NCI-H1930 (cell line): ENCODE measurements at regions not wholly inside any gene's neighbourhood (a gene's known extent, or its start where the extent isn't known, plus 50 kb on each side); places are given as distances from the start of the nearest gene placed in this dataset.

Experiments
- DNase-seq, 2 experiments: peaks; one replicate each; lab custom pipeline; 2025; lab: John Stamatoyannopoulos, UW

DNA sequence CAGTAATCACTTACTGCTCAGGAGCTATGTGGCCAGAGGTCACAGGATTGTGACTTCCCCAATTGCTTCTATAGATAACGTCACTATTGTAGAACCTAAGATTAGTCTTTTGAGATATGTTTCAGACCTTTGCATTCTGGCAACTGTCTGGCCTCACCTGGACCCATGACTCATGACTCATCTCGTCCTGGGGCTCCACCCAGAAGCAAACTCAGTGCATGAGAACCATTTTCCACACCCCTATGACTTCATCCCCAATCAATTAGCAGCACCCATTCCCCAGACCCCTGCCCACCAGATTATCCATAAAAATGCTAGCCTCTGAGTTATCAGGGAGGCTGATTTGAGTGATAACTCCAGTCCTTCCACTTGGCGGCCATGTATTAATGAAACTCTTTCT, 186.9 kb downstream of the EMP1 start:
- no peak for DNase-seq

DNA sequence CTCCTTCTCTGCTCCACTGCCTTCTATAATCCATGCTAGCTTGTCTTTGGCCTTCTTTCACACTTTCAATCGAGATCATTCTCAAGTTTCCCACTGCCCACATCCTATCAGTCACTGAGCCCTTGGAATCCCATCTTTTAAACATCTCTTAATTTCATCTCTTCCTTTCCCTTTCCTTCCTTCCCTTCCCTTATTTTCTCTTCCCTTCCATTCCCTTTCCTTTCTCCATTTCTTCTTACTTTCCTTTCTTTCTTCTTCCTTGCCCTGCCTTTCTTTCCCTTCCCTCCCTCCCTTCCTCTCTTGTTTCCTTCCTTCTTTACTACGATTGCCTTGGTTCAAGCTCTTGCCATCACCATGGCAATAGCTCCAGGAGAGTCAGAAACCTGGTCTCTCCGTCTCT, 183.8 kb downstream of the EMP1 start:
- no peak for DNase-seq

DNA sequence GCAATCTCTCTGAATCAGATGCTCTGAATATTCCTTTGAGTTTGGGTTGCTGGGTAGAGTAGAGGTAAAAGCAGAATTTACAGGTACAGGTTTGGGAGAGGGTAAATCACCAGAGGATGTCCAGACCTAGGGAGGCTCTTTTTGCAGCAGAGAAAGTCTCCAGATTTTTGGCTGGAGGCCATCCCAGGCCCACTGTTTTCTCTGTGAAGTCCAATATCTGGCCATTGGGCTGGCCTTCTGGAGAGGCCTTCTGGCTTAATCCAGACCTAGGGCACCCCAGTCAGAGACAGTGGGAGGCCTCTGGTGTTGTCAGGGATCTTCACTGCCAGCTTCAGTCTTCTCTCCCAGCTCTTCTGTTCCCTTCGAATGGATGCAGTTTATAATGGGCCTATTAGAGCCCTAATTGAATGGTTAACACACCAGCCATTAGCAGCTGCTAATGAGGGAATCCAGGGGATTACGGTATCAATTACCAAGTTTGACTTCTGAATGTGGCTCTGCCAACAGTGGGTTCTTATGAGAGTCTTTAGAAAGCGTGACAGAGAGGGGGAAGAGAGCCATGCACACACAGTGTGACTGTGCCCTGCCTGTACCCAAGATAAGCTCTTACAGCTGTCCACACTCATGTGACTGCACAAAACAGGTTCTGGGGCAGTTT, 183.1 kb downstream of the EMP1 start:
- no peak for DNase-seq

DNA sequence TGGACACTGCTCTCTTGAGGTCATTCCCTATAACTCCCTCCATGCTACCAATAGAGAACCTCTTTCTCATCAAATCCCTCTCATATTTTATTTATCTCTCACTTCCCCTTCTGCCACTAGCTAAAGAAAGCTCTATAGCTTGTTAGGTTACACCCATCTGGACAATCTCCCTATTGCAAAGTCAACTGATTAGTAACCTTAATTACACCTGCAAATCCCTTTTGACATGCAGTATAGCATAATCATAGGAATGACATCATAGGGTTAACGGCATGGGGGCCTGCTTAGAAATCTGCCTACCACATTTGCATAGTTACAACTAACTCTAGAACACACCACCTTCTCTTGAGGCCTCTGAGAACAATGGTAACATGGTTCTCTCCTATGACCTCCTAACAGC, 181.2 kb downstream of the EMP1 start:
- DNase-seq = no peak

DNA sequence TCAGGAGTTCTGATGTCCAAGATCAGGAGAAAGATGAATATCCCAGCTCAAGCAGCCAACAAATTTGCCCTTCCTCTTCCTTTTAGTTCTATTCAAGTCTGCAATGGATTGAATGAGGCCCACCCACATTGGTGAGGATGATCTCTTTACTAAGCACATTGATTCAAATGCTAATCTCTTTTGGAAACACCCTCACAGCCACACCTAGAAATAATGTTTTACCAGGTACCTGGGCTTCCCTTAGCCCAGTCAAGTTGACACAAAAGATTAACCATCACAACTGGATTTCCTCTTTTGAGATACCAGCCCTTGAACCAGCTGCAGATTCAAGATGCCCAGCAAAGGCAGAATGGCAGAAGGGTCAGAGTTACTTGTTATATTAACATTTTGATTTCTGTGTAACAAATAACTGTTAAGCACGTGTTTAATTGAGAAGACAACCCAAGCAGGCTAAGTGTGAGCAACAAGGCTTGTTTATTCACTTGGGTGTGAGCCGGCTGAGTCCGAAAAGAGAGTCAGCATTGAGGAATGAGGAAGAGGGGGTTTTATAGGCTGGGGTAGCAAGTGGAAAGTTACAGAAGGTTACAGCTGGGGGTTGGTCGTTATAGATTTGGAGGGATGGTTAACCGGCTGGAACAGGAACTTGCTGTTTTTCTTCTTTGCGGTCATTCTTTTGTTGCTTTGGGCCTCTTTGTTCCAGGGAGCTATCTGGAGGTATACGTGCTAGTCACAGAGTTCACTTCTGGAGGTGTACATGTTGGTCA, 180.3 kb downstream of the EMP1 start:
- DNase-seq = no peak

DNA sequence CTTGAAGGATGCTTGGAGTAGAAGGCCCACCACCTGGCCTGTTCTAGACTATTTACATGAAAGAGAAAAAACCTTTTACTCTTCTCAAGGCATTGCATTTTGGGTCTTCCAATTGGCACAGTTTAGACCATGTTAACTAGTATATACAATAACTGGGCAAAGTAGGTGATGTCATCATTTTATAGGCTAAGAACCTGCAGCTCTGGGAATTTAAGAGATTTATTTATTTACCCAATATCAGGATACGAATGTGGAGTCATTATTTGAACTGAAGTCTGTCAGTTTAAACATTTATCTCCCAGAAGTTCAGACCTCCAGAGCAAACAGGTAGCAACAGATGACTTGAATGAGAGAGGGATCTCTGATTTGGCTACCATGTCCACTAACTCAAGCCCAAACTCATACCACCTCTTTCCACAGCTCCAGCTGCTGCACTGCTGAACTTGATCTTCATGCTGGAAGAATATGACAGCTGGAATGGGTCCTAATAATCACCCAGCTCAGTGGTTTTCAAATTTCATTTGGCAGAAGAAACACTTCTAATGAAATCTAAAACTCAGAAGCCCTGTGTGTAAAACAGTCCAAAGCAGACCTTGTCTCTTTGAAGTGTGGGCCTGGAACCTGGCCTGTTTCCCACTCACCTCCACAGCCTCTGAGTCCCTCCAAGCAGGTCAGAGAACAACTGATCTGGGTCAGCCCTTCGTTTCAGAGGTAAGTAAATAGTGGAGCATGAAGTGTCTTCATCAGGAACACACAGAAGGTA, 179.2 kb downstream of the EMP1 start:
- DNase-seq = no peak

DNA sequence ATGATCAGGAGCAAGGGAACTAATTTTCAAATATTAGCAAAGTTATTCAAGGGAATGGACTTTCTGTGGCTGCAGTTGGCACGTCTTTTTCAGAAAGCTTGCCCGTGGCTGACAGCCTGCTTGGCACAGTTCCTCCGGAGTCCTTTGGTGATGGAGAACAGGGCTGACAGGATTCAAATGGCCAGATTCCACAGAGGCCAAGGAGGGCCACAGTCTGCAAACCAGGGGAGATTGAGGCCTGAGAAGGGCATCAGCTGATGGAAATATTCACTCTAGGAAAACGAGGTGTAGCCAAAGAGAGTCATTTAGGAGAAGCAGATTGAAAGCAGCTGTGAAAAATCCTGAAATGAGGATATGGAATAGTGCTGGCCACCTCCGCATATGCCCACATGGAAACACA, 178.3 kb downstream of the EMP1 start:
- no peak for DNase-seq

DNA sequence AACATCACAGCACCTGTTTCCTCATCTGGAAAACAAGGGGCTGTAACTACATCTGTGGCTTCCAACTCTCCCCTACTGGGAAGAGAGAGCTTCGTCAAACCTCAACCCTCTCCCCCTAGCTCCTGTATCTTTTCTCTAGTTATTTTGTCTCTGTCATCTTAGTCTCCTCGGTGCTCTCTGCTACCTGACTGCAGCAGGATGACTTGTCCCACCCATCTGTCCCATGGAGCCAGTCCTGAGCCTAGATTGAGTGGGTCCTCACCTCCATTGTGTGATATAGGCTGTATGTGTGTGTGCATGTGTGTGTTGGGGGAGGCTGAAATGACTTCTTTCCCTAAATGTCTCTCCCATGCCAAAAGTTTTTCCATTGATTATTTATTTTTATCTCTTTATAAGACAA, 177.3 kb downstream of the EMP1 start:
- no peak for DNase-seq

DNA sequence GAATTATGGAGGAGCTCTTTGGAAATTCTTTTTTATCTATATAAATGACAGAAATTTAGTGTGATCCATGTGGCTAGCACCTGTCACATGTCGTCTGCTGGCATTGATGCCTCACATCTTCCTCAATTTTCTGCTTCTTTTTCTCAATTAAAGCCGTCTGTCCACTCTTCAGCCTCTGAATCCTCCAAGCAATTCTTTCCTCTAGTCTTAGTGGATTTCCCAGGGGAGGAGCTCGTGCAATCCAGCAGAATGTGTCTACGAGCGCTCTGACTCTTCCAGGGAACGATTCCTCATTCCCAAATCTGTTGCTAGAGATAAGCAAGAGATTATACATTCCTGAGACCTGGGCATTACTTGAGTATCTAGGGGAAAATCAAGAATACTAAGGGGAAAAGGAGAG, 176.6 kb downstream of the EMP1 start:
- no peak for DNase-seq

DNA sequence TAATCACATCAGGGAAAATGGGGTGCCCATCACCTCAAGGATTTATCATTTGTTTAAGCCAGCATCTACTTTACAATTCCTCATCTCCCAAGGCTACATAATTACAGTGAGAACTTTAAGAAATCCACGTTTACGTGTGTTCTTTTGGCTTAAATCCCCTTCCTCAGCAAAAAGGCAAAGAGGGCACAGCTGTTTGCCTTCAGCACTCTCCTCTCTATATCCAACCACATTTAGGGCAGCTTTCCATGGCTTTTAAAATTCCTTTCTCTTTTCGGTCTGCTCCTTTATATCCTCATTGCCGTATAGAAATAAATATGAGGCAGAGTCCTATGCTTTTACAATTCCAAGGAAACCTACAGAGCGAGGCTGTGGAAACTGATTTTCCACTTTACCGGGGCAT, 175.9 kb downstream of the EMP1 start:
- no peak for DNase-seq

DNA sequence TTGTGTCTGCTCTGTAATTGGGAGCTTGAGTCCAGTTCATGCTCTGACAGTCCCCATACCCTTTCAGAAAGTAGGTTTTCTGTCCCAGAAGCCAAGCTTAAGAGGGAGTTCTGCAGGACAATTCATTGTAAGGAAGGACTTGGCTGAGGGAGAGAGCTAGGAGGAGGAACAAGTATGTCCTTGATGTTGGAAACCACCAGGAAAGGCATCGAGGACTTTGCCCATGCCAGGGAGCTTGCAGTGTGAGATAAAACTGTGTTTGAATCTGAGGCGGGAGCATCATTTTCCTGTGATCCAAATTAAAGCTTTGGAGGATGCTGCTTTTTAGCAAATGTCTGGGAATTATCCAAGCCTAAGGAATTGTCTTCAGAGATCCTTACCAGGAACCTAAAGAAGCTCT, 175.3 kb downstream of the EMP1 start:
- no peak for DNase-seq

DNA sequence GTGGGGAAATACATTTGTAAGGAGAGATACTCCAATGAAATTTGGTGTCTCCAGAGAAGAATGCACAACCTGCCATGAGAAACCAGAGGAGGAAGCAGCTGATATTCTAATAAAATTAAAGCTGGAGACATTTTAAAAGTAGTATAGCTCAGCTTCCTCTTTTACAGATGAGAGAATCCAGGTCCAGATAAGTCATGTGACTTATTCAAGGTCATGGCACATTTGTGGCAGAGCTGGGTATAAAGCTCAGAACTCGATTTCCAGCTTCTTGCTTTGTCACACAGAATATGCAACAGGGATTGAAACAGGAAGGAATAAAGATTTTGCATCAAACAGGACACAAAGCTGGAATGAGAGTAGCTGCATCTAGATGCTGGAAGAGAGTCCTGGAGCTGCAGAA, 174.8 kb downstream of the EMP1 start:
- no peak for DNase-seq

DNA sequence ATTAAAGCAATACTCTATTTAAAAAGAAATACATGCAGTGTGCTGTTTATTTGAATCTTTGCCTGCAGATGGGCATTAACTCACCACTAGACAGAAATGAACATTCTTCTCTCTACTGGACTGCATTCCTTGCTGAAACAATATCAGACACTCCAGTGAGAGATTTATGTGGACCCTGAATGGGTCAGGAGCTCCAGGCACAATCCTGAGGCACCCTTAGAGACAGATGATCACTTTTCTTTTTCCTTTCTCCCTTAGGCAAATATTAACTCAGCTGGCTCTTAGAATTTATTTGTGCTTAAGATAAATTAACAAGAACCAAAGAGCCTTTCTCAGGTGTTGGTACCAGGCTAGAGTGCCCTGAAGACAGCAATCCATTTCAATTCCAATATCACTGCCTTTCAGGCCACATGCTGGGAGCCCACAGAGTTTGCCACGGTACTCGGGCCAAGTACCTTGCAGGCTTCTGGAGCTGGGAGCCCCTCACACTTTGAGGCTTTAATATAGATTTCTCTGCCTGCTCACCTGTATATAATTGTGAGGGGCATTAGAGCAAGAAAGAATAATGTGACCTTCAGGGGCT, 173.0 kb downstream of the EMP1 start:
- no peak for DNase-seq

DNA sequence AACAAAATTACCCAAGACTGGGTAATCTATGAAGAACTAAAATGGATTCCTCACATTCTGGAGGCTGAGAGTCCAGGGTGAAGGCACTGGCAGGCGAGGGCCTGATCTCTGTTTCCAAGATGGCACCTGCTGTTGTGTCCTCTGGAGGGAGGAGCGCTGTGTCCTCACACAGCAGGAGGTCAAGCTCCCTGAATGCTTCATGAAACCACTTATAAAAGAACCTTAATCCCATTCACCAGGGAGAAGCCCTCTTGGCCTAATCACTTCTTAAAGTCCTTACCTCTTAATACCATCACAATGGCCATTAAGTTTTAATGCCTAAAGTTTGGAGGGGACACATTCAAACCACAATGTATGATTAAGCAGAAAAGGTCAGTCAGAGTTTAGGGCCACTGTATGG, 172.4 kb downstream of the EMP1 start:
- DNase-seq = no peak

DNA sequence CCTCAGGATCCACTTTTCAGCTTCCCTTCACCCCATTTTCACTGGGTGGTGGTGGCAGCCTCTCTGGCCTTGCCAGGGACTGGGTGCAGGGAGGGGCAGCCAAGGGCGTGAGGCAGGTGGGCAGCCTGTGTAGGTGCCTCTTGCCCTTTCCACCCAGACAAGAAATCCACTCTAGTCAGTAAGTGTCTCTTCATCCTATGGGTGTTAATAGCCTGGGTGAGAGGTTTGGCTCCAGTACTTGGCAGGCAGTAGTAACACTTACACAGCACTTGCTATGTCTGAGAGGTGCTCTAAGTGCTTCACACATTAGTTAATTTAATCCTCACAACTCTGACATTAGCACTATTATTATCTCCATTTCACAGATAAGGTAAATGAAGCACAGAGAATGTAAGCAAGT, 171.9 kb downstream of the EMP1 start:
- no peak for DNase-seq

DNA sequence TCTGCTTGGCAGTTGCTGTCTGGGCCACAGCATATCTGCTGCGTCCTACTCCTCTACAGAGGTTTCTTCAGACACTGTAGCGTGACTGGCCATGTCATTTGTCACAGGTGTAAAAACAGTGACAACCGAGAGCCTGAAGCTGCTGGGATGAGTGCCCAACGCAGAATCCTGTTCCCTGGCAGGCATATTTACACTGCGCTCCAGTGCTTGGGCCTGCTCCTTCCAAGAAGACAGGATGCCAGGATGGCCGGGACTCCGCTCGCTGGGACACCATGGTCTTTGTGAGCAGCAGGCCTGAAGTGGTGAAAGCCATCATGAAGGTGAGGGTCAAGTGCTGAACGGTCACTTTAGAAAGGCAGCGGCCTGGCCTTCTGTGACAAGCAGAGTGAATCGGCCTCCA, 171.4 kb downstream of the EMP1 start:
- DNase-seq = no peak

DNA sequence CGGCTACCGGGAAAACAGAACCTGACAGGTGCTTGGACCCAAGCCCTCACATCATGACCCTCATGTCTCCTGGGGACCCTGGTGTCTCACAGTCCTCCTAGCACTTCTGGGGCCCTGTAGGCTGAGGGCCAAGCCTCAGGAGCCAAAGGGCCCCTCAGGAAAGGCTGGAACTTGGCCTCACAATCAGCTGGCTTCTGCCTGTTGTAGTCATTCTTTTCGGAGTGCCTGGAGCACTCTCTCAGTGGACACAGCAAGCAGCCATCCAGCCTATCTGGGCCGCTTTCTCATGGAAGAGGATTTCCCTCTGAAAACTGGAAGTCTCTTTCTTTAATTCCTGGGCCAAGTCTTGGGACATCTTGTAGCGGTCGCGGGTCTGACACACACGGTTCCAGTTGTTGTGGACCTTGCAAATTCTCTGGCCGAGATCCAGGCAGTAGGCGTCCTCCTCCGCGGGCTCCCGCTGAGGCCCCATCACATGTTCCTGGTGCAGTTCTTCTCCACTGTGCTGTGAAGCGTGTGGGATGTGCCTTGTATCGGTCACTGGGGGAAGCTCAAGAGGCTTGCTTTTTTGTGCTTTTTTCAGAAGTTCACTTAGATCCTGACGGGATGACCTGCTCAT, 169.3 kb downstream of the EMP1 start:
- DNase-seq = no peak

DNA sequence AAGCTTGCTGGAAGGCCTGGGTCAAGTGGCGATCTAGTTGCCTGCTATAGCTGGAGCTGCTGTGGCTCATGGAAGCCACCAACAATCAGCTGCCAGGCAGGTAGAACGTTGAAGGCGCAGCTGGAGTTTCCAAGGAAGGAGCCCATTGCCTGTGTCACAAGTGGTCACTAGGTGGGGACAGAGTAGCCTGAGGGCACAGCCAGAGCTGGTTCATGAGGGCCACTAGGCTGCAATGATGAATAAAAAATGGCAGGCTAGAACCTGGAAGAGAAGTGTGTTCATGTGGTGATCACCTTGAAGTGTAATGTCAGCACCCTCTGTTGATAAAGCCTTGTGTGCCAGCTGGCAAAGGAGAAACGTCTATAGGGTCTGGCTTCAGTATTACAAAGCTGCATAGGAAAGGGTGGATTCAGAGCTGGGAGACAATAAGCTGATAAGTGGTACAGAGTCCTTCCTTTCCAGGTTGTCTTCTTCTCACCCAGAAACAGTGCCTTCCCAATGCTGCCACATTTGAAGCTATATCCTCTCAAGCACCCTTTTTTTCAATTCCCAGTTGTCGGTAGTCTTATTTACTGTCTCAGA, 165.8 kb downstream of the EMP1 start:
- peak; percentile 36 to 72 for DNase-seq

DNA sequence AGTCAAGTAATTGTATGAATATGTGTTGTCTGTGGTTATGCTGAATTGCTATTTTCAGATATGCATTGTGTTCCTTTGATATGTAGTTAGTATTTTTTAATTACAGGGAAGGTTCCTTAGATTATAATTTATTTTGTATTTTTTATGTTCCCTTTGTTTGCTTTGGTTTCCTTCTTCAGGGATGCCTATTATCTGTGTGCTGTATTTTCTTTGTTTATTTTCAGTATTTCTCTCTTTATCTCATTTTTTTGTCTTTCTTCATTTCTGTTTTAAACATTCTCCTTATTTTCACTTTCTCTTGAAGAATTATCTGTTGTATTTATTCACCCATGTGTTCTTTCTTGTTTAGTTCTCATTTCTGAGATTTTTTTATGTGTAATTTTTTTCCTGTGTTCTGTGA, 163.1 kb downstream of the EMP1 start:
- DNase-seq = no peak

DNA sequence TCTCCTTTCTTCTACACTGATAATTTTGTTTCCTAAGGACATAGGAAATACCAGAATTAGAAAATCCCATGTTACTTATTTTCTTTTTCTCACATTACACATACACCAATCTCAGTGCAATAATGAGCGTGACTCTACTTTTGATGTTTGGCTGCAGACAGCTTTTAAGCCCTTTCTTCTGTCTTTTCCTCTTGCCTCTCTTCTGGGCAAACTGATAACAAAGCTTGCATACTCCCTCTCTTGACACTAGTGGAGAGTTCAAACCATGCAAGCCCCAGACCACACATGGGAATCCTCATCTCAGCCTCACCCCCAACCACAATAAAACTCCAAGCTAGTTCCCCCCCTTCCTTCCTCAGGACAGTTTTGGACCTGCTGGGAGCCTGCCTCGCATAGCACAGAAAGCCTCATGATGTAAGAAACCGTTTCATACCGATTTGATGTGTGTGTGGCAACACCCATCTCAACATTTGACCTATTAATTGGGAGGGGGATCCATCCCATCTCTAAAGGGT, 161.9 kb downstream of the EMP1 start:
- no peak for DNase-seq

DNA sequence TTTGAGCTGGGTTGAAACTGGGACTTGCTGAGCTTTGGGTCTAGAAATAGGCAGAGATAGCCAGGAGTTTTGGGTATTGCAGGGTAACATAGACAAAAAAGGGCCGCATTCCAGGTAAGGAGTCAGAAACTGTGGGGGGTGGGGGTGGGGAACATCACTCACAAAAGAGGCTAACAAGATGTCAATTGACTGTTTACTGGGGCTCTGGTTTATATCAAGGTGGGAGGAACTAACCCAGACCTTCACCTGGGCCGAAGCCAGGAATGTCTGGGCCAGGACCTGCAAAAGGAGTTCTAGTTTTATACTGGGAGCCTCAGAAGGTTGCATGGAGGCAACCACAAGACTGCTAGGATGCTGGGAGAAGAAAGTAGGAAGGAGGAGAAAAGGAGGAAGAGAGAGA, 154.4 kb downstream of the EMP1 start:
- no peak for DNase-seq

DNA sequence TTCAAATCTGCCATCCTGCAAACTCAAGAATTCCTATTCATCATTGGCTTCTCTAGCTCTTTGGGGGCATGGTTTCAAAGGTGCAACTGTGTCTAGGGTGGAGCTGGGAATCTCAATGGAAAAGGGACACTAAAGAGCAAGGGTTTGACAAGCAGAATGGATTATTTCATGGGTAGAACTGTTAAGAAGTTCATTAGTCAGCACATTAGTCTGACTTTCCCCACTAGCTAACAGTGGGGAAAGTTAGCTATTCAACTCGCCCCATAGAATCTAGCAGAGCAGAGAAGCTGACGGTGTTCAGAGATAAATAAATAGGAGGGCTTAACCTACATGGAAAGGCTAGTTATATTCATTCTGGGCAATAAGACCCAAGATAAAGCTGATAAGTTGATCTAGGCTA, 153.9 kb downstream of the EMP1 start:
- DNase-seq = no peak
